NCI-H1417 (cell line): ENCODE measurements at regions not wholly inside any gene's neighbourhood (a gene's known extent, or its start where the extent isn't known, plus 50 kb on each side); places are given as distances from the start of the nearest gene placed in this dataset.
A peak's percentile ranks its signal among the peaks of the same experiment; 100 is the strongest.

Experiments
- DNase-seq, 3 experiments: peaks; one replicate each; lab custom pipeline; 2025; lab: John Stamatoyannopoulos, UW

DNA sequence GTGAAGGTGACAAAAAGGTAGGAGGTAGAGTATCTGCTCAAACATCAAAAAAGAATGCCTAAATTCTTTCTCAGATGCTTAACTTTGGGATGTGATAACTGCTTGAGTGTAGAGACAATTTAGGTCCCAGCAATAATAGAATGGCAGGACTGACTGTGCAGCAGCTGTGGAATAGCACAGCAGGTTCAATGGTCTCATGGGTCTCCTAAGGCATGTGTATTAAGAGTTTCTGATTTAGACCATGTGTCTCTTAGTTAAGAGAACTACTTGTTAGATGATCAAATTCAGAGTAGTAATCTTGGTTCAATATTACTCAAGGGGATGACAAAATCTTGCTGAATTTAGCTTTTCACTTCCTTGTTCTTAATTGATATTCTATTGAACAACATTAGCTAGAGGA is 72.0 kb downstream of the ALX1 start:
- DNase-seq, result no peak

DNA sequence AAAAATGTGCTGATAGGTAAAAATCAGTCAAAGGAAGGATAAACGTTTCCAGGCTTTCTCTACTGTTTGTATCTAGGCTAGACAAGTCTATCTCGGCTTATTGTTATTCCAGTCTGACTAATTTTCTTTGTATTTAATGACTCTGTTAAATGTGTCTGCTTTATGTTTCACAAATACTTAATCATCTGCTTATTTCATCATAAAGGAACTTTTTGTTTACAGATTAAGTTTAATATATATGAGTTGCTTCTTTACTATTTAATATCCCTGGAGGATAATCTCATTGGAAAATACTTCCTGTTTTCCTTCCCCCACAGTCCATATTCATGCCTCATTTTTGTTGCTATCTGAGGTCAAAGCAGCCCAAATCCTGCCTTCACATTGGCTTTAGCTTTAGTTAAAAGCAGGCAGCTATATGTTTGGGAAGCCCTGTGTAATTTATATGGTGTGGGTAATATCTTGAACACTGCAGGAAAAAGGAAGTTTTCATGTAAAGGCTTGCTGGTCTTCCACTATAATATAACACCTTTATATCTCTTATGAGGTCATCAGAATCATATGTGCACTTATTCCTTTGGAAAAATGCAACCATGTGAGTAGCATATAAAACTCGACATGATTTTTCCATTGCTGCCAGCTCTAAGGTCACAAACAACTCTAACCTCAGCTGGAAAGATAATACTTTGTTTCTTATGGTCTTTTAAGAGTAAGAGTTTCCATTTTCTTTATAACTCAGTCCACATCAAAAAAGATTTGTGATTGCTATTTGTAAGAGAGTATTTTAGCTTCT is 76.8 kb downstream of the ALX1 start:
- no peak for DNase-seq

DNA sequence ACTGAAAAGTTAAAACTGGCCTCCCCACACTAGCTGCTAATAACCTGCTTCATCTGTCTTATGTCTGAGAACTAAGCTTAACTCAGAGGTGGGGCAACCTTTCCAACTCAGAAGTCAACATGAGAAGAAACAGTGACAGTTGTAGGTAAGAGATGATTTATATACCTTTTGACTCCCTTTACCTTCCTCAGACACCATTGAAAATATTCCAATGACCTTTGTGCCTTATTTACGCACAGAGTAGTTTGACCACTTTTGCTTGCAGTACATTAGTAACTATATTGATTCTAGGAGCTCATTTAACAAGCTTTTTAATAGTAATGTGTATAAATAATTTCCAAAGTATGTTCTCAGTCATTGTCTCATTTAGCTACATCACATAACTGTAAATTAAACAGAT is 77.6 kb downstream of the ALX1 start:
- peak in 1 of 3 experiments; percentile 14 for DNase-seq

DNA sequence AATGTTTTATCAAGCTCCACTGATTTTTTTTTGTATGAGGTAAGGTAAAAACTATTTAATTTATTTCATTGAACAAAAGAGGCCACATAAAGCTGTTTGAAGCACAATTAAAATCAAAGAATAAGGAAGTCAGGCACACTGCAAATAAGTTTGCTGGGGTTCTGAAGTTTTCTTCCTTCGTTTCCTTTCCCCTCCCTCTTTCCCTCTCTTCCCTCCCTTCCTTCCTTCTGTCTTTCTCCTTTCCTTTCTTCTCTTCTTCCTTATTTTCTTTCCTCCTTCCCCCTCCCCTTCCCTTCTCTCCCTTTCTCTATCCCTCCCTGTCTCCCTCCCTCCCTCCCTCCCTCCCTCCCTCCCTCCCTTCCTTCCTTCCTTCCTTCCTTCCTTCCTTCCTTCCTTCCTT is 78.7 kb downstream of the ALX1 start:
- no peak for DNase-seq

DNA sequence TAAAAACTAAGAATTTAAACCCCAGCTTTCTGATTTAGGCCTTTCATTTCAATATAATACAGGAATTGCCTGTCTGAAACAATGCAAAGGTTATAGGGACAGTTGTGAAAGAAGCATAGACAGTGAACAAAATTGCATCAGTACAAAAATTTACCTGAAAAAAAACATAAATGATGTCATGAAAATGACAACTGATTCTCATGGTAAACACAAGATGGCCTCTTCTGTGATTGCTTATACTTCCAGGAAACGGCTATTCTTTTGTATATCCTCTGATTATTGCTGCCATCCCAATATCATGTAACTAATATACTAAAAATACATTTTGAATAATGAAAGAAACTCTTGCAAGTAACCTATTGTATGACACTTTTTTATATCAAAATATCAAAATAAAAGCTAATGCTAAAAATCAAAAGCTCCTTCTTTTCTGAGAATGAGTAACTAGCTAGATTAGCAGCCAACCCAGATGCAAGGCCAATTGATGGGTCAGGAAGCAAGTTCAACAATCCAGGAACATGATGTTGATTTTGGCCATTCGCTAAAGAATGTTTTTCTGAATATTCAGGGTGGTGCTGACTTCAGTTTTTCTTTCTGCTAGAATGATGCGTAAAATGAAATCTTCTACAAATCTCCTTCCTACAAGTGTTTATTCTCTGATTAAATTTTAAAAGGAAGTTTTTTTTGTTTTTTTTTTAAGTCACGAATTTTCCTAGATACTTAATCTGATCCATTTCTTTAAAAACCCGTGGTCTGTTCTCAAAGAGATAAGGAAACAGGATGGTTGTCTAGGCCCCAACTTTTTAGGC is 83.6 kb downstream of the ALX1 start:
- DNase-seq, result no peak

DNA sequence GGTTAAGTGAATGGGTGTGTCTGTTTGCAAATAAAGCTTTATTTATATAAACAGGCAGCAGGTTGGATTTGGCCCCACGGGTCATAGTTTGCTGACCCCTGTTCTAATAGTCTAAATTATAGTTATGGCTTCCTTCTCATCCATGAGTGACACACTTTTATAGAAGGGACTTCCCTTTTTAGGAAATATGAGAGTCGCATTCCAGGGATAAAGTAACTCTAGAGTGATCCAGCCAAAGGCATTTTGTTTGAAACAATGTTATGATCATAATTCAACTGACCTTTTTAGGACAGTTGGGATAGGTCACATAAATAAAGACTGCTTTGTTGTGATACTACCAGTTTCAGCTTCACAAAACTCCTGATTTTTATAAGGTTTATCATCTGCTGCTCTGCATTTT is 87.9 kb downstream of the ALX1 start:
- DNase-seq, result no peak

DNA sequence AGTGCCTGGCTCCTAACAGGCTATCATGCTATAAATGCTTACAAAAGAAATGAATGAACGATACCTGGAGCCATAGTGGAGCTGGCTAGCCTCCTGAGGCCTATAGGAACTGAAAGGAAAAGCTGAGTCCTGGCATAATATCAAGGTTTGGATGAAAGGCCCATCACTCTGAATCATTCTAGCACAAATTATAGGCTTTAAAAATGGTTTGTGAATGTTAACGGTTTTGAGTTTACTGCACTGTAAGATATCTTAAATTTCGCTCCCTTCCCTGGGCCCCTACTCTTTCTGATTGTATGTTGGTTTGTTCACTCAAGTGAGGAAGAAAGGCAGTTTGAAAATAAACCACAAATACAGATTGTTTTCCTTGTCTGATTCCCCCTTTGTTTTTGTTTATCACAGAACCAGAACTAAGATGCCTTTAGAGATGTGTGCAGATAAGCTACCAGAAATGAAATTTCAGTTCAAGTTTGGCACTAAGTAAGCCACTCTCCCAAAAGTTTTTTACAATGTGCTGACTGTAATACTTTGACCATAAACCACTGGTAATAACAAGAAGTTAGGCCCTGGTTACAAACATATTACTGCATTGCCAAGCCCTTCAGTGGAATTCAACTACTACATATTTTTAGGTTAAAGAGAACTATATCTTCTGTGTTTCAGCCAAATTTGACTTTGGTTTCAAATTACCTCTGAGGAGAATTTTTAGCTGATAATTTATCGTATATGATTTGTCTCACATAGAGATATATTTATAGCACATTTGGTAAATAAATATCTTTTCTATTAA is 89.5 kb downstream of the ALX1 start:
- DNase-seq, result peak in 1 of 3 experiments; percentile 28

DNA sequence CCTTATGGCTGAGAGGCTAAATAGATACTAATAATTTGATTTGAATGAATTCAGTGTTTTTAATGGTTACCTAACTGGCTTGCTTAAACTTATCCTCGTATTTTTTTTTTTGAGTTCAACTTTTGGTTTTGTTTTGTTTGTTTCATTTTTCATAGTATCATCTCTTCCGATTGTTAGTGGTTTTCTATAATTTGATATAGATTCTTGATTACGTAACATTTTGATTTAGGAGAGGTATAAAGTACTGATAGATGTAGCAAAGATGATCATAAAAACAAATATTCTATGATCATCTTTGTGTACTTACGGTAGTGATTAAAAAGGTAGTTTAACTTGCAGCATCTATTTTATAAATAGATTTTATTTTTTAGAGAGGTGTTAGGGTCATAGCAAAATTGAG is 93.0 kb downstream of the ALX1 start:
- no peak for DNase-seq

DNA sequence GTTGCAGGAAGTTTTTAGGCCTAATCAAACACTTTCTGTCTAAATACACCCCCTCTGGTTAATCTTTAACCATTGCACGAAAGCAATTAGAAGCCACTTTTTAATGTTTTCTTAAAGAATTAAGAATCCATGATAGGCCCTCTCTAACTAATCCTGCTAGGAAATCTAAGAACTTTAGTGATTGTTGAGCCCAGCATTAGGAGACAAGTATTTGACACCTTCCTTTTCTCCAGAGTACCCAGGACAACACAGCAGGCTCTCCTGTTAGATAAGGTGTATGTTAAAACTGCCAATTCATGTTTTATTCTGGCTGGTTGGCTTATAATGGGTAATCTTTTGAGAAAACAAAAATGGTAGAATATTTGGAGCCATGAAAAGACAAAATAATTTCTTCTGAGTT is 95.0 kb downstream of the ALX1 start:
- no peak for DNase-seq

DNA sequence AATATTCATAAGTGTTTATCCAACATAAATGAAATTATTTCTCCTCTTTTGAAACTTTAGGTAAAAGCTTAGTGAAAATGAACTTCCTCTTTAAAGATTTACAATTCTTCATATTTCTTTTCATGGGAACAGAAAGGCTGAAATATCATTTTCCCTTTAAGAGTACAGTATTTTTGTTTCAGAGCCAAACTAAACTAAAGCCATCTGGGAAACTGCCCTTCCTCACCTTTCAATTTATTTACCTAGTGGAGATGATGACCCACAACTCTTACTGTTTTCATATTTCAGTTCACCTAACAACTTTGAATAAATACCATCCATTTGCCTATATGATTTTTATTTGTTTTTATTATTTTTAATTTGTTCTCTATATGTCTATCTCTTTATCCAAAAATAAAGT is 105.4 kb downstream of the ALX1 start:
- no peak for DNase-seq

DNA sequence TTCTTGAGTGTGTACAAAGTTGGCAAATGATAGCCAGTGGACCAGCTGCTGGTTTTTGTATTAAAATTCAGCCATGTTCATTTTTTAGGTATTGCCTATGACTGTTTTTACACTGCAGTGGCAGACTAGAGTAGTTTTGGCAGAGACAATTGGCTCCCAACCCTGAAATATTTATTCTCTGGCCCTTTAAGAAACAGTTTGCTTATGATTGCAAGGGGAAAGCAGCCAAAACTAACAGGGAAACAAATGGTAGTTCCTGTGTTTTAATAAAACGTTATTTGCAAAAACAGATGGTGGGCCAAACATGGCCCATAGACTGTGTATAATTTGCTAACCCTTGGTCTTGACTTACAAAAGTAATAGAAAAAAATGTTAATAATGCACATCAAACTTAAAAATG is 110.2 kb downstream of the ALX1 start:
- no peak for DNase-seq

DNA sequence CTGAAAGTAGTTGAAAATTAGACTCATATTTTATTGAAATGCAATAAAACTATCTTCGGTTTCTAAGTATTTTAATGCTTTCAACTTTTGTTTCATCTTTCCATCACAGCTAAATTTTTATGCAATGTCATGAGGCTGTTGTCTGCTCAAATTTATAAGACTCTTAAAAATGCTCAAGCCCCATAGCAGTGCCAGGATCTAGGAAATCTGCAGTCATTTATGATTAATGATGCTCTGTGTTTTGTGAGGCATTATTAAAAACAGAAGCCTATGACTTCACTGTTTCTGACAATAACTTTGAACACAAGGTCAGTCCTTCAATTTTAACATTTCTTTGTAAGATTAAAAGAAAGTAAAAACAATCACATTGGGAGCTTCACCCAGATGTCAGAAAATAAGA is 112.5 kb downstream of the ALX1 start:
- DNase-seq, result no peak

DNA sequence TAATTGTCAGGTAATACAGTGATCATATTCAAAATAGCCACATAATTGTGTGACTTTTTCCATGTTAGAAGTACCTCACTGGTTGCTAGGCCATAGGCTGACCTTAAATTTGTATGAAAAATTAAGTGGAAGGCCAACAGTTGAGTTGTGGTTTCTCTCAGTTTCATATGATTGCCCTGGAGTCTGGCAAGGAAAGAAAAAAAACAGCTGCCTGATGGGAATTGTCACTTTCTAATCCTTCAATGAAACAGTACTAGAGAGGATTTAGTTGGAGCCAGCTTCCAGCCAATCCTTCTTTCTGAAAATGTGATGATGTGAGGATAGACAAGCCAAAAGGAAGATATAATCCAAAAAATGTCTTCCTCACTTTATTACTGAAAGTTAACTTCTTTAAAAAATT is 113.6 kb downstream of the ALX1 start:
- no peak for DNase-seq

DNA sequence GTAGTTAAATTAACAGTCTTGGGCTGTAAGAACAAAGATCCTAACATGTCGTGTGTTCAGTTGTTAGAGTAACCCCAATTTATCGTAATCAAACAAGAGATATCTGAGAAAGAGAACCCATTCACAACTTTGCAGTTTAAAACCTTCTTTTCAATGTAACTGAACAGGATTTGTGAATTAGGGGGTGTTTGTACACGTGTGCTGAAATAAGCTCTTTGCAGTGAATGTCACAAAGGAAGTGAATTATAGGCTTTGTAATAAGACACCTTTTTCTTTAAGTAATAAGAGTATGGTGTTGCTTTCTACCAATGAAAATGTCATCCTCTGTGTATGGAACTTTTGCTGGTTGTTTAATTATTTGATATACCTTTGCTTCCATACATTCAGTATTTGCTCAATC is 114.0 kb downstream of the ALX1 start:
- DNase-seq, result no peak

DNA sequence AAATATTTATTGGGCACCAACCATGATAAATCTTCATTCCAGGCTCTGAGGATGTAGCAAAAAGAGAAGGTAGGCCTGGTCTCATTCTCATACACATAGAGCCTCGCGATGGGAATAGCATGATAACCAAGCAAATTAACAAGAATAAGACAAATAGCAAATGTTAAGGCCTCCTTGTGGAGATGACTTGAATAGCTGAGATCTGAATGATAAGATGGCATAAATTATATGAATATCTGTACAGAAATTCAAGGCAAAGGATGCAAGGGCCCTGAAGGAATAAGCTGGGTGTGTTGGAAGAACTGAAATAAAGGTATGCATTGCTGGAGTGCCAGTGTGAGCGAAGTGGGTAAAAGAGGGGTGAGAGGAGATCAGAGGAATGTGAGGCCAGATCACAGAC is 114.8 kb downstream of the ALX1 start:
- no peak for DNase-seq

DNA sequence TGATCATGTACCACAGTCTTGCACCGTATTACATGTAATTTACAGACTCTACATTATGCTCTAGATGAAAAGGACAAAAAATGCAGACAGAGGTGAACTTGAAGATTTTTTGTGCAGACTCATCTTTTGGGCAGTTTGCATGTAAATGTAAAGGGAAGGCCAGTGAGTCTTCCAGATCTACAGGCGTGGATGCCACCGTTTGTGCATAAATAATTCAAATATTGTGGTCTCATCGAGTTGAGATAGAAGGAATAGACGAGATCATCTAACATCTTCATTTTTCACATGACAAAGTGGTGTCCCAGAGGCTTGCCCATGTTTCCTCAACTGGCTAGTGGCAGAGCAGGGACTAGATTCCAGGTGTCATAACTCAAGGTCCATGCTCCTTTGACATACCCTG is 125.2 kb downstream of the ALX1 start:
- no peak for DNase-seq

DNA sequence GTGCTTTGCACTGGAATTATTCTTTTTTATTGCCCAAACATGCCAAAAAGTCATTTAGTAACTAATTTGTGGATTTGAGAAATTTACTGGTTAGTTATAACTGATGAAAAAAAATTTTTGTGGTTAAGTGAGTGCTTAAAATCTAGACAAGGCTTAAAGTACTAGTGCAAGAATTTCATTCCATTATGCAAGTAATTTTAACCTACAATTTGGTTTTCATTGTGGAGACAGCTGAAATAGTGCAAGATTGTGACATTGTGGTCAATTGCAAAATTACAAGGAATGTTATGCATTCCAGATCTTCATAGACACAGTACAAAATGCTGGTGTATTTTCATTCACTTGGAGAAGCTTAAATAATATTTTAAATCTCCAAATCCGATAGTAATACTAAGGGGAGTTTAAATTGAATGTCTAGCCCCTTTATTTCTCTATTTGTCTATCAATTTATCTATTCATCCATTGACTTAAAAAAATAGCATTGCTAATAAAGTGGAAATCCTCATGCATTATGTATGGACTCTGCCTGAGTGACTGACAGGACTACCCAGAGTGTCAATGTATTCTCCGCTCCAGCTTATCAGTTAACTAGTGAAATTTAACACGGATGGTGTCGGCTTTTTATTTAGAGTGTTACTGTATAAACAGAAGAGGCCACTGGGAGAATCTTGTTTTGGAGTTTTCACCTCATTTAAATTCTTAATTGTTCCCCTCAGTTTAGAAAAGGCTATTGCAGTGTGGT is 125.9 kb downstream of the ALX1 start:
- no peak for DNase-seq

DNA sequence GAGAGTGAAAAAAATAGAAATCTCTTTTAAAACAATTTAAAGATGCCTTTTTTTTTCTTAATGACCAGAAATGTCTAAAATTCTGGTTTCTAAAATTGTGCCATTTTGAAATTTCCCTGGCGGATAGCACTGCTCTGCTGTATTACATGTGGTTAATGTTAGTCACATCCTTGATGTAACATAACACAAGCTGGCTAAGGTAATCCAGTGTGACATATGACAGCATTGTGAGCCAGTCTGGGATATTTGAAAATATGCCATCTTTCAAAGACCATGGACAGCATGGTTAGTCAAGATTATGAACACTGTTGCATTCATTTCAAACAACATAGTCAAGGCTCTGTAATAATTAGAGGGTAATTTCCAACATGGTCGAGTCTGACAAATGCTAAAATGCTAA is 133.2 kb downstream of the ALX1 start:
- no peak for DNase-seq

DNA sequence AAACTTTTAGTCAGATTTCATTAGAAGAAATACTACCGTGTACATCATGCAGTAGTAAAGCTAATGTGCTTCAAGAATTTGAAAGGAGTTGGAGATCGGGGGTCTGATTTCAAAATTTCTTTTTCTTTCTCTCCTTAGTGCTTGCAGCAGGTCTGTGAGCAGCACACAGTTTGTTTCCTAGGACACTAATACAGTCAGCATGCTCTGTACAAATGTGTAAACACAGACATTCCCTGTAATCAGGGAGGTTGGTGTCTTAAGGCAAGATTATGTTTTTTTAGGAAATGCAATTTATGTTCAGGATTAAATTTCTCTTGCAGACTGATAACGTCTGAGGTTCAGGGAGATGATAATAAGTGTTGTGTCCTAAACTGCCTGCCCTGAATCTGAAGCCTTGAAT is 142.7 kb downstream of the ALX1 start:
- peak in 1 of 3 experiments; percentile 22 for DNase-seq

DNA sequence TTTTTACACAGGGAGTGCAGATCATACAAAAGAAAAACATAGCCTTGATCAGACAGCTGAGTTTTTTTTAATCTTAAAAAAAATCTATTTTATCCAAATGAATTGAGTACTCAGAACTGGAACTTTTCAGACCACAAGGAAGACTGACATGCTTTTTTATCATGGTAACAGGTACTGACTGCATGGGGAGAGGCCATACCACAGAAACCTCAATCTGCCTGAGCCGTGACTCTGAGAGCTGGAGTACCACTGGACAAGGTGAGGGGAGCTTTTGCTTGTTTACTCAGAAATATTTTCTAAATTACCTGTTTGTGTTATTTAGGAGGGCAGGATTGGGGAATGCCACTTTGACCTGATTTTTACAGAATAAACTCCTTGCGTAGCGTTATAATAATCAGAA is 143.9 kb downstream of the ALX1 start:
- no peak for DNase-seq

DNA sequence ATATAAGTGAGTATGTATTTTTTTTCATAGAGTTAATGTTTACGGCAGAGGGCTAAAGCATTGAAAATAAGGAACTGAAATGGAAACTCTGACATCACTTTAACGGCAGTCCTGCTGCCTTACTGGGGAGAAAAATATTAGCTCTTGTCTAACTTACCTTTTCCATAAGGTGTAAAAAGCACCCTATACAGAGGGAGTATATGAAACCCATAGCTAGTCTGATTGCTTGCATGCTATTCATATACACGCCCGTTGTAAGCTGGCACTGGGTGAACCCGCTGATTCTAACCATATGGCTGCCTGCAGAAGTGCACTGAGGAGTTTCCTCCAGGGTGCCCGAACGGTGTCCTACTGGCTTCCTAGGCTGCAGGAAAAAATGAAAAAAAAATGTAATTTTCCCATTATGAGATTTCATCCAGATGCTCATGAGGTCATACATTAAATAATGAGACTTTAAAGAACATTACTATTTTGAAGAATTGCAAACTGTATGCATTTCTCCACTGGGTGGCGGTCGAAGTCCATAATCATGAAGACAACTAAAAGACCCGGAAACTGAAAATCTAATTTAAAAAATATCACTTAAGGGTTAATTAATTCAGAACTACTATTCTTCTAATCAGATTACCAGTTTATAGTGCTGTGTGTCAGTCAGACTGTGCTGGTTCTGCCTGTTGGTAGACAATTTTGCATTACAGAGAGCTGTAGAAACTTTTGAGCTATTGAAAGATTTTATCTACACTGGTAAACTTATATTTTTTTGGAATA is 144.7 kb downstream of the ALX1 start:
- DNase-seq, result no peak

DNA sequence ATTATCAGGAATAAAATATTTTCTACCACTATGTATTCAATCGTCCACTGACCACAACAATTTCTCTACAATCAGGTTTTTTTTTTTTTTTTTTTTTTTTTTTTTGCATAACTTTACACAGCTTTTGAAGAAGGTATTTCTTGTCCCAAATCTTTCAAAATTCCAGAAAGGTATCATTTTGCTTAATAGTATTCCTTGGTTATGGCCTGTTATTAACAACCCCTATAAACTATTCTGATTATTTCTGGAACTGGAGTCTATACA is 145.3 kb downstream of the ALX1 start:
- no peak for DNase-seq
